ENCODE measurements at regions not wholly inside any gene's neighbourhood (a gene's known extent, or its start where the extent isn't known, plus 50 kb on each side); places are given as distances from the start of the nearest gene placed in this dataset.

DNA sequence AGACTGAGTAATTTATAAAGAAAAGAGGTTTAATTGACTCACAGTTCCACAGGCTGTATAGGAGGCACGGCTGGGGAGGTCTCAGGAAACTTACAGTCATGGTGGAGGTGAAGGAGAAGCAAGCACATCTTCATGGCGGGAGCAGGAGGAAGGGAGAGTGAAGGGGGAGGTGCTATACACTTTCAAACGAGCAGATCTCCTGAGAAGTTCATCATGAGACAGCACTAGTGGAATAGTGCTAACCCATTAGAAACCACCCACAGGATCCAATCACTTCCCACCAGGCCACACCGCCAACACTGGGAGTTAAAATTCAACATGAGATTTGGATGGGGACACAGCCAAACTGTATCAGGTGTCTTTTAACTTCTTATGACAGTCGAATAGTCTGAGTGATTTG lies 1459.3 kb upstream of the ACO1 start:
- no peak overlapping the region for H2AFZ ChIP-seq (ENCODE audit: control insufficient read depth, low read length)
- no peaks in the 10 kb centered on the region for H3K27me3 ChIP-seq (ENCODE audit: control insufficient read depth, extremely low read depth, insufficient read depth, low read length)
- no peaks in the 10 kb centered on the region for H3K9me1 ChIP-seq (ENCODE audit: control insufficient read depth, extremely low read depth, insufficient read depth, low read length)
- no peak for FAIRE-seq
- DNase-seq (ENCODE audit: low read depth, low spot score), result no peak
- dilution Hi-C loops (cut with MboI; ENCODE audit: extremely low pct_ligation_motif_present, low sequenced_read_pairs), result no loop called here
- no peak overlapping the region for H3K27ac ChIP-seq (ENCODE audit: control insufficient read depth, insufficient read depth, low read length)
- H3K4me1 ChIP-seq (ENCODE audit: control insufficient read depth, extremely low read depth, insufficient read depth, low read length), result no peaks in the 10 kb centered on the region
- H3K9ac ChIP-seq (ENCODE audit: control insufficient read depth, extremely low read depth, insufficient read depth, low read length), result no peak overlapping the region
- no peak for TF ChIP-seq EZH2 (IDR thresholded peaks at IDR 0.05; ENCODE audit: low read length)
- TF ChIP-seq, protein P1, sequence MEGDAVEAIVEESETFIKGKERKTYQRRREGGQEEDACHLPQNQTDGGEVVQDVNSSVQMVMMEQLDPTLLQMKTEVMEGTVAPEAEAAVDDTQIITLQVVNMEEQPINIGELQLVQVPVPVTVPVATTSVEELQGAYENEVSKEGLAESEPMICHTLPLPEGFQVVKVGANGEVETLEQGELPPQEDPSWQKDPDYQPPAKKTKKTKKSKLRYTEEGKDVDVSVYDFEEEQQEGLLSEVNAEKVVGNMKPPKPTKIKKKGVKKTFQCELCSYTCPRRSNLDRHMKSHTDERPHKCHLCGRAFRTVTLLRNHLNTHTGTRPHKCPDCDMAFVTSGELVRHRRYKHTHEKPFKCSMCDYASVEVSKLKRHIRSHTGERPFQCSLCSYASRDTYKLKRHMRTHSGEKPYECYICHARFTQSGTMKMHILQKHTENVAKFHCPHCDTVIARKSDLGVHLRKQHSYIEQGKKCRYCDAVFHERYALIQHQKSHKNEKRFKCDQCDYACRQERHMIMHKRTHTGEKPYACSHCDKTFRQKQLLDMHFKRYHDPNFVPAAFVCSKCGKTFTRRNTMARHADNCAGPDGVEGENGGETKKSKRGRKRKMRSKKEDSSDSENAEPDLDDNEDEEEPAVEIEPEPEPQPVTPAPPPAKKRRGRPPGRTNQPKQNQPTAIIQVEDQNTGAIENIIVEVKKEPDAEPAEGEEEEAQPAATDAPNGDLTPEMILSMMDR (optimal IDR thresholded peaks at IDR 0.05 in 1 of 3, IDR thresholded peaks at IDR 0.05 in 1 of 3, conservative IDR thresholded peaks at IDR 0.05 in 1 of 3; ENCODE audit: extremely low read depth in 1 of 3, insufficient read depth in 2 of 3, low read length in 3 of 3), result no peak
- H3K4me3 ChIP-seq (ENCODE audit: control insufficient read depth in 2 of 3, extremely low read depth in 1 of 3, insufficient read depth in 2 of 3, low read depth in 1 of 3, low read length in 3 of 3), result no peak overlapping the region
- H3K36me3 ChIP-seq (ENCODE audit: control insufficient read depth in 2 of 2, extremely low read depth in 1 of 2, insufficient read depth in 2 of 2, low read length in 2 of 2), result no peaks in the 10 kb centered on the region
- no peak overlapping the region for H3K4me2 ChIP-seq (ENCODE audit: control insufficient read depth, extremely low read depth, insufficient read depth, low read depth, low read length)
- no peaks in the 10 kb centered on the region for H4K20me1 ChIP-seq (ENCODE audit: control insufficient read depth, extremely low read depth, insufficient read depth, low read length)
- H3K79me2 ChIP-seq (ENCODE audit: control insufficient read depth, insufficient read depth, low read length), result no peaks in the 10 kb centered on the region
- H3K9me3 ChIP-seq (ENCODE audit: control insufficient read depth, low read depth, low read length), result no peaks in the 10 kb centered on the region

DNA sequence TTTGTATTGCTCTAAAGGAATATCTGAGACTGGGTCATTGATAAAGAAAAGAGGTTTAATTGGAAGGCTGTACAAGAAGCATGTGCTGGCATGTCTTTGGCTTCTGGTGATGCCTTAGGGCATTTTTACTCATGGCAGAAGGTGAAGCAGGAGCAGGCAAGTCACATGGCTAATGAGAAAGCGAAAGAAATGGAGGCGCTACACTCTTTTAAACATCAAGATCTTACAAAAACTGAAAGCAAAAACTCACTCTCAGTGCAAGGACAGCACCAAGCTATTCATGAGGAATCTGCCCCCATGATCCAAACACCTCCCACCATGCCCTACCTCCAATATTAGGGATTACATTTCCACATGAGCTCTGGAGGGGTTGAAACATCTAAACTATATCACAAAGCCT lies 1458.8 kb upstream of the ACO1 start:
- no peak for DNase-seq (ENCODE audit: low read depth, low spot score)

More for the DNA sequence above, 1458.8 kb upstream of the ACO1 start:
- dilution Hi-C loops (cut with MboI; ENCODE audit: extremely low pct_ligation_motif_present, low sequenced_read_pairs), result no loop called here
- H2AFZ ChIP-seq (ENCODE audit: control insufficient read depth, low read length), result no peak overlapping the region
- no peaks in the 10 kb centered on the region for H4K20me1 ChIP-seq (ENCODE audit: control insufficient read depth, extremely low read depth, insufficient read depth, low read length)
- H3K36me3 ChIP-seq (ENCODE audit: control insufficient read depth in 2 of 2, extremely low read depth in 1 of 2, insufficient read depth in 2 of 2, low read length in 2 of 2), result no peaks in the 10 kb centered on the region
- H3K9me3 ChIP-seq (ENCODE audit: control insufficient read depth, low read depth, low read length), result no peaks in the 10 kb centered on the region
- H3K27me3 ChIP-seq (ENCODE audit: control insufficient read depth, extremely low read depth, insufficient read depth, low read length), result no peaks in the 10 kb centered on the region
- no peaks in the 10 kb centered on the region for H3K9me1 ChIP-seq (ENCODE audit: control insufficient read depth, extremely low read depth, insufficient read depth, low read length)
- H3K79me2 ChIP-seq (ENCODE audit: control insufficient read depth, insufficient read depth, low read length), result no peaks in the 10 kb centered on the region
- H3K4me2 ChIP-seq (ENCODE audit: control insufficient read depth, extremely low read depth, insufficient read depth, low read depth, low read length), result no peak overlapping the region
- TF ChIP-seq, protein P1 (optimal IDR thresholded peaks at IDR 0.05 in 1 of 3, IDR thresholded peaks at IDR 0.05 in 1 of 3, conservative IDR thresholded peaks at IDR 0.05 in 1 of 3; ENCODE audit: extremely low read depth in 1 of 3, insufficient read depth in 2 of 3, low read length in 3 of 3), result no peak
- no peak for TF ChIP-seq EZH2 (IDR thresholded peaks at IDR 0.05; ENCODE audit: low read length)
- H3K9ac ChIP-seq (ENCODE audit: control insufficient read depth, extremely low read depth, insufficient read depth, low read length), result no peak overlapping the region
- no peak overlapping the region for H3K4me3 ChIP-seq (ENCODE audit: control insufficient read depth in 2 of 3, extremely low read depth in 1 of 3, insufficient read depth in 2 of 3, low read depth in 1 of 3, low read length in 3 of 3)
- H3K27ac ChIP-seq (ENCODE audit: control insufficient read depth, insufficient read depth, low read length), result no peak overlapping the region
- no peak for FAIRE-seq
- no peaks in the 10 kb centered on the region for H3K4me1 ChIP-seq (ENCODE audit: control insufficient read depth, extremely low read depth, insufficient read depth, low read length)

Data from keratinocyte (primary cell).